ENCODE measurements at regions not wholly inside any gene's neighbourhood (a gene's known extent, or its start where the extent isn't known, plus 50 kb on each side); places are given as distances from the start of the nearest gene placed in this dataset.

DNA sequence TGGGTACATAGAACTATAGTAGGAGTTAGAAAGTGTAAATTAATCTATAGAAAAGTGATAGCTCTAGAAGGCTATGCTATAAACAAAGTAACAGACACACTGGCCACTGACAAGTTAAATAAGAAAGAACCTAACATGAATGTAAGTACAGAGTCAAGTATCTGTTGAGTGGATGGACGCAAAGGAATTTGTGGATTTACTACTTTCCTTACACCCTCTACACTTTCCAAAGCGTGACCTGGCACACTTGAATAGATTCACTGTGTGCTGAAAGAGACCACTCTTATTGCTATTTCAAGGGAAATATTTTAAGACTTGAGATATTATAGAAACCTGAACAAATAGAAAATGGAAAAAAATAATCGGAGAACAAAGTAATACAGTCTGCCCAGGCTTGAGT, 142.8 kb upstream of the SAMSN1 start (continued):
- TF ChIP-seq ZNF132 (tag by site-specific recombination; IDR thresholded peaks at IDR 0.05; ENCODE audit: borderline replicate concordance) (no peak), ZNF114 (tag by site-specific recombination; IDR thresholded peaks at IDR 0.05) (no peak), KLF17 (tag by site-specific recombination; IDR thresholded peaks at IDR 0.05) (no peak), ZNF266 (tag by site-specific recombination; IDR thresholded peaks at IDR 0.05; ENCODE audit: low read depth) (no peak), ZNF16 (tag by site-specific recombination; IDR thresholded peaks at IDR 0.05; ENCODE audit: low read depth) (no peak), ZNF112 (tag by site-specific recombination; IDR thresholded peaks at IDR 0.05) (no peak)
- TF ChIP-seq, protein P1, sequence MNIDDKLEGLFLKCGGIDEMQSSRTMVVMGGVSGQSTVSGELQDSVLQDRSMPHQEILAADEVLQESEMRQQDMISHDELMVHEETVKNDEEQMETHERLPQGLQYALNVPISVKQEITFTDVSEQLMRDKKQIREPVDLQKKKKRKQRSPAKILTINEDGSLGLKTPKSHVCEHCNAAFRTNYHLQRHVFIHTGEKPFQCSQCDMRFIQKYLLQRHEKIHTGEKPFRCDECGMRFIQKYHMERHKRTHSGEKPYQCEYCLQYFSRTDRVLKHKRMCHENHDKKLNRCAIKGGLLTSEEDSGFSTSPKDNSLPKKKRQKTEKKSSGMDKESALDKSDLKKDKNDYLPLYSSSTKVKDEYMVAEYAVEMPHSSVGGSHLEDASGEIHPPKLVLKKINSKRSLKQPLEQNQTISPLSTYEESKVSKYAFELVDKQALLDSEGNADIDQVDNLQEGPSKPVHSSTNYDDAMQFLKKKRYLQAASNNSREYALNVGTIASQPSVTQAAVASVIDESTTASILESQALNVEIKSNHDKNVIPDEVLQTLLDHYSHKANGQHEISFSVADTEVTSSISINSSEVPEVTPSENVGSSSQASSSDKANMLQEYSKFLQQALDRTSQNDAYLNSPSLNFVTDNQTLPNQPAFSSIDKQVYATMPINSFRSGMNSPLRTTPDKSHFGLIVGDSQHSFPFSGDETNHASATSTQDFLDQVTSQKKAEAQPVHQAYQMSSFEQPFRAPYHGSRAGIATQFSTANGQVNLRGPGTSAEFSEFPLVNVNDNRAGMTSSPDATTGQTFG (tag by site-specific recombination; IDR thresholded peaks at IDR 0.05; ENCODE audit: borderline replicate concordance) = no peak

DNA sequence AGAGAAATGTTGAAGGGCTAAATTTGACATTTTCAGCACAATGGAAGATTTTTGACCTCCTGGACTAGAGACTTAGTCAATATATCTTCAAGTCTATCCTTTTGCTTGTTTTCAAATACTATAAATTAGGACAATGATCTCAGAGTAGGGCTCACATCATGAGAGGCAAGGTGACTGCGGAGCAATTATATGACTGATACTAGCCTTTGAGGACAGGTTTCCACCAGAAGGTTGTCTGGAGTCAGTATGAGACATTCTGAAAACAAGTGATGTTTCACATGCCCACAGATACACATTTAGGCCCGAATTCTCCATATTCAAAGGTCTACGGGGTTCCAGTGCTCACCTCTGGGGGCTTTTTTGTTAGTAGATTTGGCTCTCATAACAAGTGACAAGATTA, 142.3 kb upstream of the SAMSN1 start:
- Histone ChIP-seq H3K27ac (ENCODE audit: extremely low read depth, low read depth, low read length) (no peak overlapping the region), H3K9me3 (ENCODE audit: control insufficient read depth, insufficient read depth, low read depth, low read length) (no peaks in the 10 kb centered on the region), H3K36me3 (ENCODE audit: control insufficient read depth in 2 of 2, insufficient read depth in 1 of 2, low read length in 2 of 2) (no peaks in the 10 kb centered on the region), H3K4me3 (ENCODE audit: low read depth, low read length) (no peak overlapping the region), H3K4me1 (ENCODE audit: control insufficient read depth, insufficient read depth, low read length) (no peaks in the 10 kb centered on the region)
- ChIA-PET POLR2A (no interaction called here), CTCF (no interaction called here)
- TF ChIP-seq ZBTB21 (tag by site-specific recombination; IDR thresholded peaks at IDR 0.05) (no peak), KLF10 (tag by site-specific recombination; IDR thresholded peaks at IDR 0.05) (no peak)
- TF ChIP-seq, protein P2, sequence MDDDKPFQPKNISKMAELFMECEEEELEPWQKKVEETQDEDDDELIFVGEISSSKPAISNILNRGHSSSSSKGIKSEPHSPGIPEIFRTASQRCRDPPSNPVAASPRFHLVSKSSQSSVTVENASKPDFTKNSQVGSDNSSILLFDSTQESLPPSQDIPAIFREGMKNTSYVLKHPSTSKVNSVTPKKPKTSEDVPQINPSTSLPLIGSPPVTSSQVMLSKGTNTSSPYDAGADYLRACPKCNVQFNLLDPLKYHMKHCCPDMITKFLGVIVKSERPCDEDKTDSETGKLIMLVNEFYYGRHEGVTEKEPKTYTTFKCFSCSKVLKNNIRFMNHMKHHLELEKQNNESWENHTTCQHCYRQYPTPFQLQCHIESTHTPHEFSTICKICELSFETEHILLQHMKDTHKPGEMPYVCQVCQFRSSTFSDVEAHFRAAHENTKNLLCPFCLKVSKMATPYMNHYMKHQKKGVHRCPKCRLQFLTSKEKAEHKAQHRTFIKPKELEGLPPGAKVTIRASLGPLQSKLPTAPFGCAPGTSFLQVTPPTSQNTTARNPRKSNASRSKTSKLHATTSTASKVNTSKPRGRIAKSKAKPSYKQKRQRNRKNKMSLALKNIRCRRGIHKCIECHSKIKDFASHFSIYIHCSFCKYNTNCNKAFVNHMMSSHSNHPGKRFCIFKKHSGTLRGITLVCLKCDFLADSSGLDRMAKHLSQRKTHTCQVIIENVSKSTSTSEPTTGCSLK (tag by site-specific recombination; IDR thresholded peaks at IDR 0.05) = no peak

DNA sequence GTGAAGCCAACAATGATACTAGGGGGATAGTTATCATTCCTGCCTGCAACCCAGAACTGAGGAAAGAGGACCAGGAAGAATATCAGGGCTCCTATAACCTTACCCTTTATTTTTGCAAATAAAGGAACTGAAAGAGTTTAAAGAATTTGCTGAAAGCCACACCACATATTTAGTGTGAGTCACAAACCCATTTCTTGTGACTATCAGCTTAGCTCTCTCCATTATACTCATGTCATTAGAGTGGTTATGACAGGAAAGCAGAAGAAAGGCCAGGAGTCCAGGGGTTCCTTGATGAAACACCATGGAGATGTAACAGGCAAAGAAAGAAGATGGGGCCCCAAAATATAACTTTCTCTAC, 141.1 kb upstream of the SAMSN1 start:
- ChIA-PET POLR2A (no interaction called here), CTCF (no interaction called here)
- TF ChIP-seq BCL6B (tag by site-specific recombination; IDR thresholded peaks at IDR 0.05) (no peak), ZNF157 (tag by site-specific recombination; IDR thresholded peaks at IDR 0.05) (no peak), ZBTB48 (tag by site-specific recombination; IDR thresholded peaks at IDR 0.05) (no peak), ZNF654 (tag by site-specific recombination; IDR thresholded peaks at IDR 0.05; ENCODE audit: low read depth) (no peak), MYNN (tag by site-specific recombination; IDR thresholded peaks at IDR 0.05; ENCODE audit: borderline replicate concordance) (no peak), ZNF138 (tag by site-specific recombination; IDR thresholded peaks at IDR 0.05; ENCODE audit: borderline replicate concordance) (no peak), SP3 (tag by site-specific recombination; IDR thresholded peaks at IDR 0.05) (no peak), ZNF302 (tag by site-specific recombination; IDR thresholded peaks at IDR 0.05; ENCODE audit: low read depth) (no peak), ZNF529 (tag by site-specific recombination; IDR thresholded peaks at IDR 0.05; ENCODE audit: insufficient replicate concordance) (no peak), ZNF544 (tag by site-specific recombination; IDR thresholded peaks at IDR 0.05) (no peak)
- TF ChIP-seq, protein P3, sequence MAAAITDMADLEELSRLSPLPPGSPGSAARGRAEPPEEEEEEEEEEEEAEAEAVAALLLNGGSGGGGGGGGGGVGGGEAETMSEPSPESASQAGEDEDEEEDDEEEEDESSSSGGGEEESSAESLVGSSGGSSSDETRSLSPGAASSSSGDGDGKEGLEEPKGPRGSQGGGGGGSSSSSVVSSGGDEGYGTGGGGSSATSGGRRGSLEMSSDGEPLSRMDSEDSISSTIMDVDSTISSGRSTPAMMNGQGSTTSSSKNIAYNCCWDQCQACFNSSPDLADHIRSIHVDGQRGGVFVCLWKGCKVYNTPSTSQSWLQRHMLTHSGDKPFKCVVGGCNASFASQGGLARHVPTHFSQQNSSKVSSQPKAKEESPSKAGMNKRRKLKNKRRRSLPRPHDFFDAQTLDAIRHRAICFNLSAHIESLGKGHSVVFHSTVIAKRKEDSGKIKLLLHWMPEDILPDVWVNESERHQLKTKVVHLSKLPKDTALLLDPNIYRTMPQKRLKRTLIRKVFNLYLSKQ (tag by site-specific recombination; IDR thresholded peaks at IDR 0.05; ENCODE audit: borderline replicate concordance) = no peak
- H3K27ac ChIP-seq (ENCODE audit: extremely low read depth, low read depth, low read length) = no peak overlapping the region
- H3K4me3 ChIP-seq (ENCODE audit: low read depth, low read length) = no peak overlapping the region
- H3K36me3 ChIP-seq (ENCODE audit: control insufficient read depth in 2 of 2, insufficient read depth in 1 of 2, low read length in 2 of 2) = no peaks in the 10 kb centered on the region
- no peaks in the 10 kb centered on the region for H3K9me3 ChIP-seq (ENCODE audit: control insufficient read depth, insufficient read depth, low read depth, low read length)
- no peaks in the 10 kb centered on the region for H3K4me1 ChIP-seq (ENCODE audit: control insufficient read depth, insufficient read depth, low read length)
